SK-N-SH (cell line): ENCODE measurements at regions not wholly inside any gene's neighbourhood (a gene's known extent, or its start where the extent isn't known, plus 50 kb on each side); places are given as distances from the start of the nearest gene placed in this dataset.

Experiments used
- CTCF ChIA-PET: fragments of 300-600, 350-600 bp; formaldehyde crosslinking; extraction: SDS; loops from one replicate; lab custom pipeline; 2021; lab: Yijun Ruan, JAX
- POLR2A ChIA-PET: fragments of 350-600 bp; sonication (Branson Sonifier 250); formaldehyde crosslinking; extraction: SDS; loops from one replicate; lab custom pipeline; 2020; ENCODE audit warnings: antibody characterized with exemption, inconsistent platforms; lab: Yijun Ruan, JAX
- DNase-seq: peaks from one replicate; pipeline ENCODE4 v3.0.0; 2012
- H2AFZ ChIP-seq: fragments of 200-600 bp; sonication (generic); 2 replicates; pipeline ENCODE4 v1.8.1; 2016; ENCODE audit warnings: antibody characterized with exemption, mild to moderate bottlenecking, low read depth
- H3F3A ChIP-seq: fragments of 200-600 bp; sonication (generic); replicated peaks from 2 replicates; pipeline ENCODE3; 2016; ENCODE audit warnings: antibody characterized with exemption, mild to moderate bottlenecking; ENCODE audit not compliant: insufficient read depth
- H3K27ac ChIP-seq, 2 experiments: fragments of 200-500 bp in 1 of 2; fragments of 200-600 bp in 1 of 2; sonication (Bioruptor generic) in 1 of 2; sonication (generic), shearing (Covaris generic) in 1 of 2; 2 replicates each; pipeline versions ENCODE4 v1.5.1 to v1.6.1; 2014 to 2016; ENCODE audit warnings: low read depth in 2 of 2, inconsistent platforms in 1 of 2, low read length in 1 of 2, mild to moderate bottlenecking in 1 of 2, mixed read lengths in 1 of 2
- H3K27me3 ChIP-seq: fragments of 200-600 bp; sonication (generic), shearing (Covaris generic); 2 replicates; pipeline ENCODE4 v1.6.1; 2016; ENCODE audit warnings: mixed run types; ENCODE audit not compliant: insufficient read depth
- H3K36me3 ChIP-seq, 2 experiments: fragments of 200-500 bp in 1 of 2; fragments of 200-600 bp in 1 of 2; sonication (Bioruptor generic) in 1 of 2; sonication (generic) in 1 of 2; replicated peaks in 1 of 2; 2 replicates each; pipeline versions ENCODE3 to v1.5.1; 2014 to 2016; ENCODE audit warnings: low read length in 1 of 2, mild to moderate bottlenecking in 1 of 2; ENCODE audit not compliant: insufficient read depth in 2 of 2, control insufficient read depth in 1 of 2
- H3K4me1 ChIP-seq, 2 experiments: fragments of 200-500 bp in 1 of 2; fragments of 200-600 bp in 1 of 2; sonication (Bioruptor generic) in 1 of 2; sonication (generic), shearing (Covaris generic) in 1 of 2; 2 replicates each; pipeline versions ENCODE4 v1.5.1 to v1.6.1; 2014 to 2016; ENCODE audit warnings: low read depth in 1 of 2, low read length in 1 of 2, mixed run types in 1 of 2; ENCODE audit not compliant: insufficient read depth in 2 of 2, control insufficient read depth in 1 of 2
- H3K4me2 ChIP-seq: fragments of 200-600 bp; sonication (generic), shearing (Covaris generic); 2 replicates; pipeline ENCODE4 v1.6.1; 2017; ENCODE audit warnings: mixed run types
- H3K4me3 ChIP-seq, 2 experiments: fragments of 200-500 bp in 1 of 2; fragments of 200-600 bp in 1 of 2; sonication (Bioruptor generic) in 1 of 2; sonication (generic), shearing (Covaris generic) in 1 of 2; 2 replicates each; pipeline versions ENCODE4 v1.5.1 to v1.8.1; 2014 to 2016; ENCODE audit warnings: low read depth in 2 of 2, inconsistent platforms in 1 of 2, low read length in 1 of 2, mild to moderate bottlenecking in 1 of 2, mixed read lengths in 1 of 2, moderate library complexity in 1 of 2
- H3K79me2 ChIP-seq: fragments of 200-600 bp; sonication (generic); 2 replicates; pipeline ENCODE4 v1.8.1; 2017; ENCODE audit warnings: mild to moderate bottlenecking; ENCODE audit not compliant: insufficient read depth
- H3K9ac ChIP-seq: fragments of 200-600 bp; sonication (generic); 2 replicates; pipeline ENCODE4 v1.6.1; 2017; ENCODE audit warnings: mixed run types
- H3K9me2 ChIP-seq: fragments of 200-600 bp; sonication (generic); 2 replicates; pipeline ENCODE4 v1.6.1; 2017; ENCODE audit warnings: mixed run types
- H3K9me3 ChIP-seq: fragments of 200-600 bp; sonication (generic); 2 replicates; pipeline ENCODE4 v1.6.1; 2017; ENCODE audit warnings: mixed run types, mild to moderate bottlenecking, moderate library complexity
- H4K20me1 ChIP-seq: fragments of 200-600 bp; sonication (generic); 2 replicates; pipeline ENCODE4 v1.6.1; 2017; ENCODE audit warnings: mild to moderate bottlenecking, mixed run types; ENCODE audit not compliant: insufficient read depth
- ELF1 ChIP-seq: IDR thresholded peaks from 2 replicates; pipeline ENCODE4 v1.4.0; 2012
- EZH2phosphoT487 ChIP-seq: fragments of 200-600 bp; sonication (generic); IDR thresholded peaks from 2 replicates; pipeline ENCODE4 v1.6.1; 2017; ENCODE audit warnings: low read depth, mixed run types, mild to moderate bottlenecking, antibody characterized with exemption, moderate library complexity, borderline replicate concordance
- FOXM1 ChIP-seq: IDR thresholded peaks from 2 replicates; pipeline ENCODE4 v1.4.0; 2012; ENCODE audit warnings: low read depth, mild to moderate bottlenecking
- GATA2 ChIP-seq: sonication (generic); formaldehyde crosslinking; IDR thresholded peaks from 2 replicates; pipeline ENCODE4 v1.5.0; 2020; ENCODE audit warnings: mild to moderate bottlenecking, missing genetic modification reagents
- MEF2A ChIP-seq: IDR thresholded peaks from 2 replicates; pipeline ENCODE4 v1.4.0; 2012; ENCODE audit warnings: low read depth, borderline replicate concordance
- MXI1 ChIP-seq: IDR thresholded peaks from 2 replicates; pipeline ENCODE4 v1.6.1; 2012; ENCODE audit warnings: mild to moderate bottlenecking, low read depth, low read length, improper control_type of control experiment
- POLR2AphosphoS5 ChIP-seq: IDR thresholded peaks from 2 replicates; pipeline ENCODE4 v1.6.1; 2012; ENCODE audit warnings: low read depth, low read length
- RAD21 ChIP-seq: IDR thresholded peaks from 2 replicates; pipeline ENCODE4 v1.6.1; 2012; ENCODE audit warnings: mild to moderate bottlenecking, low read length
- RFX5 ChIP-seq: IDR thresholded peaks from 2 replicates; pipeline ENCODE4 v1.6.1; 2012; ENCODE audit warnings: mild to moderate bottlenecking, improper control_type of control experiment, low read length
- RXRA ChIP-seq: IDR thresholded peaks from 2 replicates; pipeline ENCODE4 v1.4.0; 2012; ENCODE audit warnings: low read depth, mild to moderate bottlenecking, borderline replicate concordance
- SIN3A ChIP-seq: IDR thresholded peaks from 2 replicates; pipeline ENCODE4 v1.6.1; 2012; ENCODE audit warnings: low read depth, mild to moderate bottlenecking, low read length, moderate library complexity, borderline replicate concordance
- SMC3 ChIP-seq: IDR thresholded peaks from 2 replicates; pipeline ENCODE4 v1.6.1; 2012; ENCODE audit warnings: low read depth, low read length, improper control_type of control experiment
- TAF1 ChIP-seq: IDR thresholded peaks from 2 replicates; pipeline ENCODE4 v1.6.1; 2012; ENCODE audit warnings: low read depth, mild to moderate bottlenecking, low read length, moderate library complexity, borderline replicate concordance
- TCF12 ChIP-seq: IDR thresholded peaks from 2 replicates; pipeline ENCODE4 v1.4.0; 2012
- TEAD4 ChIP-seq: IDR thresholded peaks from 2 replicates; pipeline ENCODE4 v1.4.0; 2012; ENCODE audit warnings: mild to moderate bottlenecking, borderline replicate concordance; ENCODE audit not compliant: insufficient read depth
- WGBS: methylation state at CpG from one replicate; pipeline ENCODE4 v1.1.6; 2017; ENCODE audit warnings: low lambda C conversion rate; 5-methylcytosine and 5-hydroxymethylcytosine counted together
- TF ChIP-seq, protein P1 (sequence below): IDR thresholded peaks from 2 replicates; pipeline ENCODE4 v1.6.1; 2012; ENCODE audit warnings: mild to moderate bottlenecking, low read depth, low read length, moderate library complexity
- TF ChIP-seq, protein P2 (sequence below): IDR thresholded peaks from 2 replicates; pipeline ENCODE4 v1.4.0; 2012; ENCODE audit warnings: low read depth, borderline replicate concordance
- TF ChIP-seq, protein P3 (sequence below): IDR thresholded peaks from 2 replicates; pipeline ENCODE4 v1.4.0; 2012; ENCODE audit warnings: low read depth, borderline replicate concordance
- TF ChIP-seq, protein P4 (sequence below): fragments of 150-350 bp; IDR thresholded peaks from 2 replicates; pipeline ENCODE4 v1.6.1; 2016; ENCODE audit warnings: mild to moderate bottlenecking, low read depth, low read length
- TF ChIP-seq, protein P5 (sequence below): IDR thresholded peaks from 2 replicates; pipeline ENCODE4; 2012

DNA sequence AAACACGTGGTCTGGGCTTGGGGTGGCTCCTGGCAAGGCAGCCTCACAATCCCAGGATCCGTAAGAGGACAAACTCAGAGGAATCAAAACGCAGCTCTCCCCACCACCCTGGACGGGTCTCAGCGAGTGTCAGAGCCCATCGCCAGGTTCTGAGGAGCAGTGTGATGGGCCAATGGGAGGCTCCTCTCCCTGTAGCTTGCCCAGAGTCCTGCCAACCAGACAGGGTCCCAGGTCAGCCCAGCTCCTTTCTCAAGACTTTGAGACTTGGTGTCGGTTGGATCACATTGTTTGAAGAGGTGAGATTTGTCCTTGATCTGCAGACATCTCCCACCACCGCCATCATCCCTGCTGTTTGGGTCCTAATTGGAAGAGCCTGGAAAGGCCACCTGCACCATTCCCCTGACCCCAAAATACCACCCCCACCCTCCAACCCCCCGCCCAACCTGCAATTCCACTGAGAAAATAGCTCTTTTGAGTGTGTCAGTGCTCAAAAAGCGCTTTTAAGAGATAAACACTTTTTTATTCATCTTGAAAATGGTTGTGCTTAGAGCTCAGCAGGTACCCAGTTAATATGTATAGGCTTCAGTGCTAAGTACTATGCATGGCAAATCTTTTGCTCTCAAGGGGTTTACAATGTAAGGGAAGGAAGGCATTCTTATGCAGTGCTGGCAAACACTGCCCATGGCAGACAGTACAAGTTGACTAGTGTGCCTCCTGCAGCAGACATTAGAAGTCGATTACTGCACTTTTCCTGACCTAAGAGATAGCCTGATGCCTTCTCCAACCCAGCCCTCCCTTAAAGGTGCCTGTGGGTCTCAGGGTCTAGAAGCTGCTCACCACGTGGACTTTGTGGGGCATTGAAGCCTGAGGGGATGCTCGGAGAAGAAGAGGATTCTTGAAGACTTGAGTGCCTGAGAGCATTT, 50.6 kb downstream of the GLI2 start:
- Histone ChIP-seq H3K9me3 (no peaks in the 10 kb centered on the region), H3K79me2 (peaks cover 43% of the 10 kb centered on the region), H3K4me2 (no peak overlapping the region), H4K20me1 (peaks cover 53% of the 10 kb centered on the region), H3K36me3 (peaks cover 0 to 2% of the 10 kb centered on the region in 2 experiments), H3K9ac (no peak overlapping the region), H3K27ac (no peak overlapping the region), H3K27me3 (no peaks in the 10 kb centered on the region), H3K9me2 (no peaks in the 10 kb centered on the region), H3F3A (no peaks in the 10 kb centered on the region), H3K4me1 (peaks cover 7 to 69% of the 10 kb centered on the region in 2 experiments; a peak in 2 of 4 replicates), H3K4me3 (no peak overlapping the region), H2AFZ (no peak overlapping the region)
- 93% methylated on average over 12 of the region's 13 CpGs for WGBS
- POLR2A ChIA-PET = interaction anchor here (0.7 kb wide), 1 partner anchor 289 kb away, joined by 3 read pairs; no protein-coding TSS in a partner anchor
- no peak for DNase-seq
- CTCF ChIA-PET = interaction anchor here (1.3 kb wide), 1 partner anchor 90 kb away, joined by 3 read pairs; no protein-coding TSS in a partner anchor
- no peak for TF ChIP-seq SIN3A
- TF ChIP-seq RAD21 = no peak
- TF ChIP-seq TEAD4 = no peak
- no peak for TF ChIP-seq TAF1
- TF ChIP-seq RFX5 = no peak
- TF ChIP-seq, protein P1, sequence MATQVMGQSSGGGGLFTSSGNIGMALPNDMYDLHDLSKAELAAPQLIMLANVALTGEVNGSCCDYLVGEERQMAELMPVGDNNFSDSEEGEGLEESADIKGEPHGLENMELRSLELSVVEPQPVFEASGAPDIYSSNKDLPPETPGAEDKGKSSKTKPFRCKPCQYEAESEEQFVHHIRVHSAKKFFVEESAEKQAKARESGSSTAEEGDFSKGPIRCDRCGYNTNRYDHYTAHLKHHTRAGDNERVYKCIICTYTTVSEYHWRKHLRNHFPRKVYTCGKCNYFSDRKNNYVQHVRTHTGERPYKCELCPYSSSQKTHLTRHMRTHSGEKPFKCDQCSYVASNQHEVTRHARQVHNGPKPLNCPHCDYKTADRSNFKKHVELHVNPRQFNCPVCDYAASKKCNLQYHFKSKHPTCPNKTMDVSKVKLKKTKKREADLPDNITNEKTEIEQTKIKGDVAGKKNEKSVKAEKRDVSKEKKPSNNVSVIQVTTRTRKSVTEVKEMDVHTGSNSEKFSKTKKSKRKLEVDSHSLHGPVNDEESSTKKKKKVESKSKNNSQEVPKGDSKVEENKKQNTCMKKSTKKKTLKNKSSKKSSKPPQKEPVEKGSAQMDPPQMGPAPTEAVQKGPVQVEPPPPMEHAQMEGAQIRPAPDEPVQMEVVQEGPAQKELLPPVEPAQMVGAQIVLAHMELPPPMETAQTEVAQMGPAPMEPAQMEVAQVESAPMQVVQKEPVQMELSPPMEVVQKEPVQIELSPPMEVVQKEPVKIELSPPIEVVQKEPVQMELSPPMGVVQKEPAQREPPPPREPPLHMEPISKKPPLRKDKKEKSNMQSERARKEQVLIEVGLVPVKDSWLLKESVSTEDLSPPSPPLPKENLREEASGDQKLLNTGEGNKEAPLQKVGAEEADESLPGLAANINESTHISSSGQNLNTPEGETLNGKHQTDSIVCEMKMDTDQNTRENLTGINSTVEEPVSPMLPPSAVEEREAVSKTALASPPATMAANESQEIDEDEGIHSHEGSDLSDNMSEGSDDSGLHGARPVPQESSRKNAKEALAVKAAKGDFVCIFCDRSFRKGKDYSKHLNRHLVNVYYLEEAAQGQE = no peak
- no peak for TF ChIP-seq TCF12
- TF ChIP-seq, protein P2, sequence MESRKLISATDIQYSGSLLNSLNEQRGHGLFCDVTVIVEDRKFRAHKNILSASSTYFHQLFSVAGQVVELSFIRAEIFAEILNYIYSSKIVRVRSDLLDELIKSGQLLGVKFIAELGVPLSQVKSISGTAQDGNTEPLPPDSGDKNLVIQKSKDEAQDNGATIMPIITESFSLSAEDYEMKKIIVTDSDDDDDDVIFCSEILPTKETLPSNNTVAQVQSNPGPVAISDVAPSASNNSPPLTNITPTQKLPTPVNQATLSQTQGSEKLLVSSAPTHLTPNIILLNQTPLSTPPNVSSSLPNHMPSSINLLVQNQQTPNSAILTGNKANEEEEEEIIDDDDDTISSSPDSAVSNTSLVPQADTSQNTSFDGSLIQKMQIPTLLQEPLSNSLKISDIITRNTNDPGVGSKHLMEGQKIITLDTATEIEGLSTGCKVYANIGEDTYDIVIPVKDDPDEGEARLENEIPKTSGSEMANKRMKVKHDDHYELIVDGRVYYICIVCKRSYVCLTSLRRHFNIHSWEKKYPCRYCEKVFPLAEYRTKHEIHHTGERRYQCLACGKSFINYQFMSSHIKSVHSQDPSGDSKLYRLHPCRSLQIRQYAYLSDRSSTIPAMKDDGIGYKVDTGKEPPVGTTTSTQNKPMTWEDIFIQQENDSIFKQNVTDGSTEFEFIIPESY = no peak
- no peak for TF ChIP-seq FOXM1
- no peak for TF ChIP-seq MEF2A
- TF ChIP-seq SMC3 = no peak
- TF ChIP-seq, protein P3, sequence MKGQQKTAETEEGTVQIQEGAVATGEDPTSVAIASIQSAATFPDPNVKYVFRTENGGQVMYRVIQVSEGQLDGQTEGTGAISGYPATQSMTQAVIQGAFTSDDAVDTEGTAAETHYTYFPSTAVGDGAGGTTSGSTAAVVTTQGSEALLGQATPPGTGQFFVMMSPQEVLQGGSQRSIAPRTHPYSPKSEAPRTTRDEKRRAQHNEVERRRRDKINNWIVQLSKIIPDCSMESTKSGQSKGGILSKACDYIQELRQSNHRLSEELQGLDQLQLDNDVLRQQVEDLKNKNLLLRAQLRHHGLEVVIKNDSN = no peak
- no peak for TF ChIP-seq MXI1
- TF ChIP-seq, protein P4, sequence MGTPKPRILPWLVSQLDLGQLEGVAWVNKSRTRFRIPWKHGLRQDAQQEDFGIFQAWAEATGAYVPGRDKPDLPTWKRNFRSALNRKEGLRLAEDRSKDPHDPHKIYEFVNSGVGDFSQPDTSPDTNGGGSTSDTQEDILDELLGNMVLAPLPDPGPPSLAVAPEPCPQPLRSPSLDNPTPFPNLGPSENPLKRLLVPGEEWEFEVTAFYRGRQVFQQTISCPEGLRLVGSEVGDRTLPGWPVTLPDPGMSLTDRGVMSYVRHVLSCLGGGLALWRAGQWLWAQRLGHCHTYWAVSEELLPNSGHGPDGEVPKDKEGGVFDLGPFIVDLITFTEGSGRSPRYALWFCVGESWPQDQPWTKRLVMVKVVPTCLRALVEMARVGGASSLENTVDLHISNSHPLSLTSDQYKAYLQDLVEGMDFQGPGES = no peak
- TF ChIP-seq, protein P5, sequence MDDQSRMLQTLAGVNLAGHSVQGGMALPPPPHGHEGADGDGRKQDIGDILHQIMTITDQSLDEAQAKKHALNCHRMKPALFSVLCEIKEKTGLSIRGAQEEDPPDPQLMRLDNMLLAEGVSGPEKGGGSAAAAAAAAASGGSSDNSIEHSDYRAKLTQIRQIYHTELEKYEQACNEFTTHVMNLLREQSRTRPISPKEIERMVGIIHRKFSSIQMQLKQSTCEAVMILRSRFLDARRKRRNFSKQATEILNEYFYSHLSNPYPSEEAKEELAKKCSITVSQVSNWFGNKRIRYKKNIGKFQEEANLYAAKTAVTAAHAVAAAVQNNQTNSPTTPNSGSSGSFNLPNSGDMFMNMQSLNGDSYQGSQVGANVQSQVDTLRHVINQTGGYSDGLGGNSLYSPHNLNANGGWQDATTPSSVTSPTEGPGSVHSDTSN = no peak
- TF ChIP-seq EZH2phosphoT487 = no peak
- TF ChIP-seq RXRA = no peak
- TF ChIP-seq POLR2AphosphoS5 = no peak
- no peak for TF ChIP-seq ELF1
- no peak for TF ChIP-seq GATA2 (CRISPR knock-in tag)
